Muscle layer of duodenum (tissue), 2 donors: ENCODE measurements at regions not wholly inside any gene's neighbourhood (a gene's known extent, or its start where the extent isn't known, plus 50 kb on each side); places are given as distances from the start of the nearest gene placed in this dataset.
"Not testable (repeated sequence)": the region's sequence is repeated elsewhere in the genome, so short reads cannot be mapped to it uniquely, and the experiment has no call there.

Experiments used
- H3K27ac ChIP-seq: one replicate; pipeline ENCODE4 v1.7.0; 2013; ENCODE audit warnings: mild to moderate bottlenecking, low read length
- H3K27me3 ChIP-seq: one replicate; pipeline ENCODE4 v1.7.0; 2013; ENCODE audit warnings: low read depth, mild to moderate bottlenecking, control low read depth, low read length
- H3K36me3 ChIP-seq, 2 donors: one replicate each; pipeline ENCODE4 v1.7.0; 2013; ENCODE audit warnings: low read length in 2 of 2, control low read depth in 1 of 2, mild to moderate bottlenecking in 1 of 2; ENCODE audit not compliant: insufficient read depth in 2 of 2, control insufficient read depth in 1 of 2
- H3K4me1 ChIP-seq, 2 donors: one replicate each; pipeline ENCODE4 v1.7.0; 2013; ENCODE audit warnings: low read length in 2 of 2, mild to moderate bottlenecking in 2 of 2, control low read depth in 1 of 2, moderate library complexity in 1 of 2; ENCODE audit not compliant: insufficient read depth in 2 of 2, control insufficient read depth in 1 of 2
- H3K4me3 ChIP-seq, 2 donors: one replicate each; pipeline ENCODE4 v1.7.0; 2013; ENCODE audit warnings: low read length in 2 of 2, low read depth in 1 of 2, mild to moderate bottlenecking in 1 of 2
- H3K9me3 ChIP-seq, 2 donors: one replicate each; pipeline ENCODE4 v1.7.0; 2013; ENCODE audit warnings: low read length in 2 of 2, control low read depth in 1 of 2, mild to moderate bottlenecking in 1 of 2; ENCODE audit not compliant: control insufficient read depth in 1 of 2
- donor health status: healthy.

DNA sequence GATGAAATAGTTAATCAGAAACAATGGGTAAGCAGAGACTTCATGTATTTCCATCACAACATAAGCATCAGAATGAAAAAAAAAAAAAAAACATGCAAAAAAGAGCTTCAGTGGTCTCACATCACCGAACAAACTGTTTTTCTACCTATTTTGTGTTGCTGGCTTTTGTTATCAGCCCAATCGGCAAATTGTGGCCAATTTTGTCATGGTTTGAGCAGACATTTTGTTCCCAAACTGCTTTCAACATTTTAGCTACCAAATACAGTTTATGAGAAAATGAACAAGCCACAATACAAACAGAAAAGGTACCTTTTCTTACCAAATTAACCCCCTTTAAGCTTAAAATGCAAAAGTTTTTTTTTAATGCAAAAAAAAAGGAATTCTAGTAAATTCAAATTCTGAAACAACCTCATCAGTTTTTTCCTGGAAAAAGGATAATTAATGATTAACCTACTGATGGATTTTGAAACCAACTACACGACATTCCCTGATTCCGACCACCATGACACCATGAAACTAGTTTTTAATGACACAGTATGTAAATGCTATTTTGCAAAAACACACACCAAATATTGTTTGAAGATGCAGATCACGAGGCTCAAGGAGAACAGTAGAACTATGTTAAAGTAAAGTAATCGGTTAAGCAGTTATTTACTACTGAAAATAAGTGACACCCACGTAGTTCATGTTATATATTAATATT lies 316.7 kb downstream of the BCL2L11 start:
- not testable (repeated sequence) for H3K4me1 ChIP-seq, H3K9me3 ChIP-seq, H3K27me3 ChIP-seq, H3K36me3 ChIP-seq, H3K4me3 ChIP-seq, H3K27ac ChIP-seq

DNA sequence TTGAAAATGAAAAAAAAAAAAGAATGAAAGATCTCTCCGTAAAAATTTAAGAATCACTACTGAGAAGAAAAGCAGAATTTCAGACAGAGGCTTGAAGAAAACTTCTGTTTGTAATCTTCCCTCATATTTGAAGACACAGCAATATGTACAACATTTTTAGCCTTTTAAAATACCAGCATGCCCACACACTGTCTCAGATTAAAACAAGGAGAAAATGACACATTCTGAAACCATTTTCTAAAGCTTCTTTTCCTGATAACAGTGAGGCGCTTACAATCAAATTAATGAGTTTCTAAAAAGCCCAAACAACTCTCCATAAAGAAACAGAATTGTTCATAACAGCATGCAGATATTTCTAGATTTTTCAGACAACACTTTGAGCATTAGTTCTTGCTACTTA lies 317.4 kb downstream of the BCL2L11 start:
- H3K36me3 ChIP-seq, H3K4me3 ChIP-seq: not testable (repeated sequence)

GRCh38 chr2:111439237-111439636 lies 318.5 kb downstream of the BCL2L11 start:
- not testable (repeated sequence) for H3K9me3 ChIP-seq, H3K4me1 ChIP-seq, H3K27me3 ChIP-seq, H3K36me3 ChIP-seq, H3K27ac ChIP-seq, H3K4me3 ChIP-seq

More for the DNA sequence above, 317.4 kb downstream of the BCL2L11 start:
- not testable (repeated sequence) for H3K9me3 ChIP-seq, H3K27ac ChIP-seq, H3K27me3 ChIP-seq, H3K4me1 ChIP-seq

DNA sequence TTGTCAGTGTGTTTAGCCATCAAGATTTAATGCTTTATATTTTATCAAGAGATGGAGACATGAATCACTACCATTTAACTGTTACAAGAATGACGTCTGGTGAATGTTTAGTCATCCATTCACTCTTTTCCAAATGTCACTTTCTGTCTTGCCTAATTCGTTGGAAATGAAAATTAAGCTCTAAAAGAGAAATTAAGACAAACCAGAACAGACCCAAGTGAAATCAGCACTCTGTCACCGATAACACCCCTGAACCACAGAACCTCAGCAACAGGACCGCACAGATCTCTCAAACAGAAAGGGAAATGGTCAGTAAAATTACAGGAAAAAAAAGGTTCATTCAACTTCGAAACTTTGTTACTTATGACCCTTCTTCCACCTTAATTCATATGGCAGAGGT lies 320.9 kb downstream of the BCL2L11 start:
- H3K36me3 ChIP-seq, result not testable (repeated sequence)

GRCh38 chr2:111442767-111443454 lies 322.2 kb downstream of the BCL2L11 start:
- not testable (repeated sequence) for H3K27ac ChIP-seq, H3K36me3 ChIP-seq, H3K4me3 ChIP-seq, H3K27me3 ChIP-seq, H3K9me3 ChIP-seq, H3K4me1 ChIP-seq

More for the DNA sequence above, 320.9 kb downstream of the BCL2L11 start:
- not testable (repeated sequence) for H3K4me1 ChIP-seq, H3K27ac ChIP-seq, H3K4me3 ChIP-seq, H3K27me3 ChIP-seq, H3K9me3 ChIP-seq

DNA sequence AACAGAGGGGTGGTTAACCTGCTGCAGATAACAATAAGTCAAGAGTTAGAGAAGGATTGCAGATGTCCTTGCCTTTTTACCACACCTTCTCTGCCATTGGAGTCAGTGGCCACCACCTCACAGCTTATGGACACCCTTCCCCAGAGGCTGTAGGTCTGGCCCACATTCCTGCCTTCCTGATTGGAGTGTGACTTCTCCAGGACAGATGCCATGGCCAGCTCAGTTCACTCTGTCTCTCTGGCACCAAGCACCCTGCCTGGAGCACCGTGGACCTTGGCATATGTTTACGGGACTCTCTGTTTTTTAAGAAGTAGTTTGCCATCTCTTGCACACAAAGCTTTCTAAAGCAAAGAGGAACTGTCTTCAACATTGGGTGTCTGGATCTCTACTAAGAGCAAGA lies 323.8 kb downstream of the BCL2L11 start:
- not testable (repeated sequence) for H3K36me3 ChIP-seq, H3K4me3 ChIP-seq, H3K4me1 ChIP-seq, H3K27ac ChIP-seq, H3K27me3 ChIP-seq, H3K9me3 ChIP-seq

- not testable (repeated sequence) for H3K36me3 ChIP-seq, H3K27me3 ChIP-seq, H3K27ac ChIP-seq, H3K4me3 ChIP-seq, H3K9me3 ChIP-seq, H3K4me1 ChIP-seq
These were observed 324.6 kb downstream of the BCL2L11 start for GRCh38 chr2:111445191-111445929.

DNA sequence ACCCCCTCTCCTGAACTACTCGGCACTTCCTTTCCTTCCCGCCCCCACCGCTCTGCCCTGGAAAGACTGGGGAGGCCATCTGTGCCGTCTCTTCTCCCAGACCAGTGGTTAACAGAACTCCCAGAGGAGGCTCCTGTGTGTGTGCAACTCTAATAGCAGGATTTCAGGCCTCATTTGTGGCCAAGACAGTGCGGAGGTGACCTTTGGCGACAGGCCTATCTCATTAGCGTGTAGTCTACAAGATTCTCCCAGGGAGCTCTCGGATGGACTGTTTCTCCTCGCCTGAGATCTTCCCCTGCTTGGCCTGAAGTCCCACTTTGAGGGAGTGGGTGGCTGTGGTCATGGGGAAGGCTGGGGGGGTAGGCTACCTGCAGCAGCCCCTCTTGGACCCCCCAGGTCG lies 325.2 kb downstream of the BCL2L11 start:
- H3K9me3 ChIP-seq, H3K36me3 ChIP-seq, H3K27me3 ChIP-seq, H3K4me1 ChIP-seq, H3K4me3 ChIP-seq, H3K27ac ChIP-seq: not testable (repeated sequence)

DNA sequence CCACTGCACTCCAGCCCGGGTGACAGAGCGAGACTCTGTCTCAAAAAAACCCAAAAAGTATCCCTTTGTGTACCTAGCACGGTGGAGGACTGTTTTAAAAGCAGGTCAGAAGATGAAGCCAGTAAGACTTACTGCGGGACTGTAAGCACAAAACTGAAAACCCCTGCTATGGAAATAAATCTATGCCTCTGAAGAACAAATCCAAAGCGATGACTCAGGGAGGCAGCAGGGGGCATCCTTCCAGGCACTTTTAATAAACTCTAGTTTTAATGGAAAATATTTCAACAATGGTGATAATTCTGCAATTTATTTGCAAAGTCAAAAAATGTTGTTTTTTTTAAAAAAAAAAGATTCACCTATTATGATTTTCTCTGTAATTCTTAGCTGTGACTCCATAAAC lies 326.8 kb downstream of the BCL2L11 start:
- not testable (repeated sequence) for H3K27ac ChIP-seq, H3K4me1 ChIP-seq, H3K9me3 ChIP-seq, H3K4me3 ChIP-seq, H3K27me3 ChIP-seq, H3K36me3 ChIP-seq

DNA sequence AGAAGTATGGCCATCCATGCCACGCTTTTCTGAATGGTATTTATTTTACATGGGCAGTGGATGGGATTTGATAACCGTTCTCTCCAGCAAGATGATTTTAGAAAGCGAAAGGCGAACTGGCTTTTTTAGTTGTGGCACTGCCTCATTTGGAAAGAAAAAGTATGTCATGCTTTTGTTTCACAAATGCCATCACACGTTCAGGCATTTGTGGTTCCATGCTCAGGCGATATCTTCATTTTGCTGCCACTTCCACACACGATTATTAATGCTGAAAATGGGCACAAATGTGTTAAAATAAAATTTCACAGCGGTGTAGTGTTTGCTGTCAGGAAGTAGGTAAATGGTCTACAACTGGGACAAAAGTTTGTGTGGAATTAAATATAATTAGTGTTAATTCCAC lies 328.1 kb downstream of the BCL2L11 start:
- H3K4me3 ChIP-seq, H3K27ac ChIP-seq, H3K4me1 ChIP-seq, H3K36me3 ChIP-seq, H3K27me3 ChIP-seq, H3K9me3 ChIP-seq: not testable (repeated sequence)

DNA sequence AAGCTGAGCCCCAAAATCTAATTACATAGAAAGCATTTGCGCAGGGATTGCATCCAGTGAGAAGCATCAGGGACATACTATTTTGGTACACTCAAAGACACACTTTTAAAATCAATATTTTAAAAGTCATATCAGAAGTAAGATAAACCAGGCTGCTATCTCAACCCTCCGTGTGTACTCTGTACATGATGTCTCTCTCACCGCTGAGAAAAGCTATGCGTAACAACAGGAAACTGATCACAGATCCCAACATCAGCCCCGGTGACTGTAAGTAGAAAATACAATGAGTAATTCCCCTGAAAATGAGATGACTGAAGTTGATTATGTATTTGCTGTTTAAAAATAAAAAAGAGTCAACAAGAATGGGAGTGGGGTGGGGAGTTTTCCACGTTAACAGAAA lies 329.8 kb downstream of the BCL2L11 start:
- not testable (repeated sequence) for H3K4me1 ChIP-seq, H3K27ac ChIP-seq, H3K27me3 ChIP-seq, H3K9me3 ChIP-seq, H3K36me3 ChIP-seq, H3K4me3 ChIP-seq
